ENCODE measurements at regions not wholly inside any gene's neighbourhood (a gene's known extent, or its start where the extent isn't known, plus 50 kb on each side); places are given as distances from the start of the nearest gene placed in this dataset.

- TF ChIP-seq E2F8 (IDR thresholded peaks at IDR 0.05; ENCODE audit: low read depth, partially characterized antibody) = no peak
- TF ChIP-seq ZNF668 (CRISPR knock-in tag; IDR thresholded peaks at IDR 0.05) = no peak
- no peak for TF ChIP-seq BACH1 (tag; IDR thresholded peaks at IDR 0.05)
- TF ChIP-seq USF2 (CRISPR knock-in tag; IDR thresholded peaks at IDR 0.05) = no peak
- no peak for TF ChIP-seq CTCF (IDR thresholded peaks at IDR 0.05 in 2 of 3, conservative IDR thresholded peaks at IDR 0.05 in 1 of 3; ENCODE audit: insufficient read depth in 2 of 3, low read depth in 1 of 3, low read length in 3 of 3)
- no peak for TF ChIP-seq RERE (CRISPR knock-in tag; IDR thresholded peaks at IDR 0.05; ENCODE audit: borderline replicate concordance)
- TF ChIP-seq POLR2A (conservative IDR thresholded peaks at IDR 0.05) = no peak
- no peak for TF ChIP-seq PRDM10 (IDR thresholded peaks at IDR 0.05; ENCODE audit: partially characterized antibody)
- no peak for TF ChIP-seq SMAD1 (IDR thresholded peaks at IDR 0.05; ENCODE audit: low read depth, low read length, partially characterized antibody)
- TF ChIP-seq NFXL1 (CRISPR knock-in tag; IDR thresholded peaks at IDR 0.05) = no peak
- TF ChIP-seq MAZ (CRISPR knock-in tag; conservative IDR thresholded peaks at IDR 0.05 in 1 of 2, IDR thresholded peaks at IDR 0.05 in 1 of 2) = no peak
- no peak for TF ChIP-seq MED1 (CRISPR knock-in tag; IDR thresholded peaks at IDR 0.05; ENCODE audit: borderline replicate concordance)
Measured at GRCh38 chr13:88726075-88726474, 1054.9 kb downstream of the SLITRK5 start.

All from K562 (cell line).